ENCODE measurements at regions not wholly inside any gene's neighbourhood (a gene's known extent, or its start where the extent isn't known, plus 50 kb on each side); places are given as distances from the start of the nearest gene placed in this dataset.

GRCh38 chr7:130854481-130854880 lies 120.5 kb upstream of the KLF14 start:
- no peak for TF ChIP-seq CTCF (IDR thresholded peaks at IDR 0.05)
- no peak for TF ChIP-seq POLR2A (IDR thresholded peaks at IDR 0.05)
